Neural crest cell (in vitro differentiated cells): ENCODE measurements at regions not wholly inside any gene's neighbourhood (a gene's known extent, or its start where the extent isn't known, plus 50 kb on each side); places are given as distances from the start of the nearest gene placed in this dataset.

Experiments
- DNase-seq: peaks from one replicate; pipeline ENCODE4 v3.0.0; 2021; ENCODE audit warnings: low read depth, mixed read lengths, low spot score
- H3K27ac Mint-ChIP-seq: one replicate; pipeline ENCODE4 v1.8.0; 2021; ENCODE audit warnings: mild to moderate bottlenecking, mixed read lengths; ENCODE audit not compliant: unreplicated experiment
- H3K27me3 Mint-ChIP-seq: 2 replicates; pipeline ENCODE4 v1.8.0; 2021; ENCODE audit warnings: low read depth, mild to moderate bottlenecking, mixed read lengths
- H3K36me3 Mint-ChIP-seq: 2 replicates; pipeline ENCODE4 v1.8.0; 2021; ENCODE audit warnings: low read depth, mild to moderate bottlenecking, mixed read lengths
- H3K4me1 Mint-ChIP-seq: 2 replicates; pipeline ENCODE4 v1.8.0; 2021; ENCODE audit warnings: mixed read lengths
- H3K4me3 Mint-ChIP-seq: one replicate; pipeline ENCODE4 v1.8.0; 2021; ENCODE audit warnings: mild to moderate bottlenecking, mixed read lengths
- H3K9me3 Mint-ChIP-seq: 2 replicates; pipeline ENCODE4 v1.8.0; 2021; ENCODE audit warnings: mixed read lengths
- CTCF ChIP-seq: fragments of 200-600 bp; sonication (generic); conservative IDR thresholded peaks from 2 replicates; pipeline ENCODE4 v1.5.0; 2021; ENCODE audit warnings: antibody characterized with exemption, mild to moderate bottlenecking

- Mint-ChIP-seq H3K36me3 (no peaks in the 10 kb centered on the region), H3K4me1 (no peaks in the 10 kb centered on the region), H3K27me3 (no peaks in the 10 kb centered on the region), H3K27ac (no peak overlapping the region), H3K9me3 (peaks cover 3% of the 10 kb centered on the region), H3K4me3 (no peak overlapping the region)
- no peak for DNase-seq
- TF ChIP-seq CTCF, result no peak
These were observed 72.8 kb upstream of the MC4R start for GRCh38 chr18:60445341-60445740.

- H3K4me3 Mint-ChIP-seq, result no peak overlapping the region
These were observed 74.2 kb upstream of the MC4R start for GRCh38 chr18:60446821-60447220.

GRCh38 chr18:60448487-60449267 lies 76.1 kb upstream of the MC4R start:
- no peak for TF ChIP-seq CTCF
- Mint-ChIP-seq H3K36me3 (no peaks in the 10 kb centered on the region), H3K4me3 (no peak overlapping the region), H3K27me3 (no peaks in the 10 kb centered on the region), H3K27ac (peak overlapping the region; percentile 32), H3K4me1 (no peaks in the 10 kb centered on the region), H3K9me3 (no peaks in the 10 kb centered on the region)
- DNase-seq, result no peak

More at GRCh38 chr18:60446821-60447220, 74.2 kb upstream of the MC4R start:
- Mint-ChIP-seq H3K4me1 (no peaks in the 10 kb centered on the region), H3K27me3 (no peaks in the 10 kb centered on the region), H3K9me3 (peaks cover 3% of the 10 kb centered on the region), H3K36me3 (no peaks in the 10 kb centered on the region), H3K27ac (no peak overlapping the region)
- DNase-seq, result no peak
- TF ChIP-seq CTCF, result no peak

GRCh38 chr18:60452421-60452820 lies 79.8 kb upstream of the MC4R start:
- peaks cover 5% of the 10 kb centered on the region for H3K9me3 Mint-ChIP-seq
- no peak for TF ChIP-seq CTCF
- H3K36me3 Mint-ChIP-seq, result no peaks in the 10 kb centered on the region
- no peak for DNase-seq
- H3K4me1 Mint-ChIP-seq, result no peaks in the 10 kb centered on the region
- H3K27ac Mint-ChIP-seq, result no peak overlapping the region
- H3K27me3 Mint-ChIP-seq, result no peaks in the 10 kb centered on the region
- H3K4me3 Mint-ChIP-seq, result no peak overlapping the region

- Mint-ChIP-seq H3K4me1 (no peaks in the 10 kb centered on the region), H3K4me3 (no peak overlapping the region), H3K36me3 (no peaks in the 10 kb centered on the region), H3K9me3 (no peaks in the 10 kb centered on the region), H3K27me3 (no peaks in the 10 kb centered on the region), H3K27ac (no peak overlapping the region)
- no peak for TF ChIP-seq CTCF
- DNase-seq, result no peak
These were observed 94.1 kb upstream of the MC4R start for GRCh38 chr18:60466677-60467076.
